ENCODE measurements at regions not wholly inside any gene's neighbourhood (a gene's known extent, or its start where the extent isn't known, plus 50 kb on each side); places are given as distances from the start of the nearest gene placed in this dataset.

DNA sequence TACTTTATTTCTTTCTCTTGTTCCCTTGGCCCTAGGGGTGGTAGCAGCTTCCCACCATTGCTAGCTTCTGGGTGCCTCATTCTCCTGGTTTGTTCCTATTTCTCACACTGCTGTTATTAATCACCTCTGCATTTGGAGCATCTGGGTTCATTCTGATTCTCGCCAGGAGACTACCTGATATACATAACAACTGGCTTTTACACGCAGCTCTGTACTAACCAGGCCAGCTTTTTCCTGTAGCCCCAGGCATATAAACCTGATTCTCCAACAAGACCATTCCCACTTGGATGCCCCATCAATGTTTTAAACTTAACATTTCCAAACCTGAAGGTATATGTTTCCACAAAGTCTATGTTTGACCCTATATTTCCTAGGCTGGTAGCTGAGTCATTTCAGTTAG lies 403.9 kb upstream of the DCC start:
- H3K4ac ChIP-seq (replicated peaks; ENCODE audit: insufficient read length, low read depth, low read length) = no peak overlapping the region
- no peak overlapping the region for H3K4me2 ChIP-seq (ENCODE audit: insufficient read depth in 1 of 2, low read depth in 2 of 2, low read length in 2 of 2)
- no peak overlapping the region for H2BK120ac ChIP-seq (replicated peaks; ENCODE audit: low read depth, low read length)
- FAIRE-seq (no peak), DNase-seq (ENCODE audit: low read depth in 1 of 2, low spot score in 2 of 2) (no peak)
- H3K23me2 ChIP-seq (ENCODE audit: low read depth, low read length) = no peaks in the 10 kb centered on the region
- H3K79me2 ChIP-seq (ENCODE audit: control insufficient read depth in 1 of 2, insufficient read depth in 2 of 2, low read length in 2 of 2) = no peaks in the 10 kb centered on the region
- TF ChIP-seq TEAD4 (IDR thresholded peaks at IDR 0.05; ENCODE audit: low read depth, low read length) (no peak), CTBP2 (IDR thresholded peaks at IDR 0.05; ENCODE audit: borderline replicate concordance, insufficient read depth, insufficient read length, low read length) (no peak), MAFK (IDR thresholded peaks at IDR 0.05; ENCODE audit: low read depth, low read length) (no peak), TBP (IDR thresholded peaks at IDR 0.05; ENCODE audit: low read depth, low read length) (no peak)
- no peak overlapping the region for H4K91ac ChIP-seq (replicated peaks; ENCODE audit: insufficient read length, low read length)
- H4K5ac ChIP-seq (ENCODE audit: insufficient read length, low read depth, low read length) = no peak overlapping the region
- H3K36me3 ChIP-seq (ENCODE audit: control insufficient read depth in 2 of 4, insufficient read depth in 4 of 4, low read length in 3 of 4) = no peaks in the 10 kb centered on the region
- no peaks in the 10 kb centered on the region for H3K4me1 ChIP-seq (replicated peaks in 1 of 4; ENCODE audit: control insufficient read depth in 3 of 4, insufficient read depth in 4 of 4, low read length in 3 of 4)
- H2BK12ac ChIP-seq (ENCODE audit: low read depth, low read length) = no peak overlapping the region
- H3K18ac ChIP-seq (ENCODE audit: extremely low read depth, low read length) = no peak overlapping the region
- 65% methylated on average over 2 of the region's 2 CpGs; no CpG with 5 or more reads in 1 of the 2 experiments for WGBS, 2 experiments (ENCODE audit: extremely low coverage in 1 of 2, insufficient coverage in 1 of 2, insufficient read length in 1 of 2, insufficient replicate concordance in 2 of 2, low coverage in 1 of 2, low lambda C conversion rate in 2 of 2, missing lambda C conversion rate in 1 of 2)
- no peak overlapping the region for H4K8ac ChIP-seq (ENCODE audit: extremely low read depth, insufficient read depth, low read length)
- no peaks in the 10 kb centered on the region for H3K9me3 ChIP-seq (ENCODE audit: insufficient read depth in 2 of 2, low read depth in 1 of 2, low read length in 1 of 2)
- no peak overlapping the region for H3K23ac ChIP-seq (ENCODE audit: insufficient read length)
- H2BK15ac ChIP-seq (ENCODE audit: low read length) = no peak overlapping the region
- no peak overlapping the region for H3K27ac ChIP-seq (ENCODE audit: low read depth, low read length)
- ChIA-PET POLR2A (ENCODE audit: partially characterized antibody) (no interaction called here), CTCF (ENCODE audit: partially characterized antibody) (no interaction called here)
- no peak overlapping the region for H3K14ac ChIP-seq (ENCODE audit: insufficient read length)
- H3K9ac ChIP-seq (replicated peaks in 1 of 4; ENCODE audit: extremely low read depth in 1 of 4, low read depth in 3 of 4, low read length in 3 of 4) = no peak overlapping the region
- no peak overlapping the region for H2BK5ac ChIP-seq (ENCODE audit: low read depth, low read length)
- 0 out of 2 replicates have a peak overlapping the region, but pooled peaks have one; percentile 6 for H2AFZ ChIP-seq (ENCODE audit: low read length)
- no peaks in the 10 kb centered on the region for H3K79me1 ChIP-seq (ENCODE audit: low read depth, low read length)
- H3K4me3 ChIP-seq (ENCODE audit: extremely low read depth in 1 of 4, insufficient read depth in 2 of 4, low read depth in 3 of 4, low read length in 4 of 4) = no peak overlapping the region
- H3K56ac ChIP-seq (replicated peaks; ENCODE audit: insufficient read length, low read depth, low read length) = no peak overlapping the region
- no peak overlapping the region for H2BK20ac ChIP-seq (ENCODE audit: low read length)
- H3K27me3 ChIP-seq (replicated peaks in 1 of 4; ENCODE audit: control insufficient read depth in 3 of 4, extremely low read depth in 1 of 4, insufficient read depth in 3 of 4, low read length in 3 of 4) = no peaks in the 10 kb centered on the region
- H2AK5ac ChIP-seq (ENCODE audit: low read depth, low read length) = no peak overlapping the region
- H4K20me1 ChIP-seq (replicated peaks in 1 of 2; ENCODE audit: control insufficient read depth in 1 of 2, insufficient read depth in 2 of 2, low read length in 2 of 2) = no peaks in the 10 kb centered on the region
